LNCaP clone FGC (cell line): ENCODE measurements at regions not wholly inside any gene's neighbourhood (a gene's known extent, or its start where the extent isn't known, plus 50 kb on each side); places are given as distances from the start of the nearest gene placed in this dataset.

Source experiments
- DNase-seq: peaks from one replicate; pipeline ENCODE4 v3.0.0-alpha.2; 2011; ENCODE audit warnings: low read depth
- H3K4me3 ChIP-seq: 2 replicates; pipeline ENCODE4 v1.5.1; 2011; ENCODE audit warnings: mild to moderate bottlenecking, low read depth, low read length, control low read depth
- TF ChIP-seq, protein P1 (sequence below): IDR thresholded peaks from 2 replicates; pipeline ENCODE4 v1.5.1; 2012; ENCODE audit warnings: mild to moderate bottlenecking; ENCODE audit not compliant: control insufficient read depth, insufficient read depth; ENCODE audit errors: extremely low read depth

DNA sequence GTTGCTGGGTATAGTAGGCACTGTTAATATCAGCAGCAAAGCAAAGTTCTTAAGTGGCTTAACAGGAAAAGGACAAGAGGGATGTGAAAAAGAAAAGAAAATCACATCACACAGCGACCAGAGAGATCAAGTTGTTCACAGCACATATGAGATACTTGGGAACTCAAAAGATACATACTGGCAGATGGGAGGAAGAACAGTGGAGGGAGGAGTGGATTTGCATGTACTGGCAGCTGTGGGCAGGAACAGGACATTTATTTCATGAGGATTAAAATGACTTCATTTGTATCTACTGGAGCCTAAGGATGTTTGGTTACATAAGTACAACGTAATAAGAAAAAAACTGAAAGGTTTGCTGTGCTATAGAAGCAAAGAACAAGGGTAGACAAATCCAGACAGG lies 136.5 kb upstream of the IFNG-AS1 start:
- TF ChIP-seq, protein P1, sequence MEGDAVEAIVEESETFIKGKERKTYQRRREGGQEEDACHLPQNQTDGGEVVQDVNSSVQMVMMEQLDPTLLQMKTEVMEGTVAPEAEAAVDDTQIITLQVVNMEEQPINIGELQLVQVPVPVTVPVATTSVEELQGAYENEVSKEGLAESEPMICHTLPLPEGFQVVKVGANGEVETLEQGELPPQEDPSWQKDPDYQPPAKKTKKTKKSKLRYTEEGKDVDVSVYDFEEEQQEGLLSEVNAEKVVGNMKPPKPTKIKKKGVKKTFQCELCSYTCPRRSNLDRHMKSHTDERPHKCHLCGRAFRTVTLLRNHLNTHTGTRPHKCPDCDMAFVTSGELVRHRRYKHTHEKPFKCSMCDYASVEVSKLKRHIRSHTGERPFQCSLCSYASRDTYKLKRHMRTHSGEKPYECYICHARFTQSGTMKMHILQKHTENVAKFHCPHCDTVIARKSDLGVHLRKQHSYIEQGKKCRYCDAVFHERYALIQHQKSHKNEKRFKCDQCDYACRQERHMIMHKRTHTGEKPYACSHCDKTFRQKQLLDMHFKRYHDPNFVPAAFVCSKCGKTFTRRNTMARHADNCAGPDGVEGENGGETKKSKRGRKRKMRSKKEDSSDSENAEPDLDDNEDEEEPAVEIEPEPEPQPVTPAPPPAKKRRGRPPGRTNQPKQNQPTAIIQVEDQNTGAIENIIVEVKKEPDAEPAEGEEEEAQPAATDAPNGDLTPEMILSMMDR: no peak
- H3K4me3 ChIP-seq: no peak overlapping the region
- DNase-seq: no peak

DNA sequence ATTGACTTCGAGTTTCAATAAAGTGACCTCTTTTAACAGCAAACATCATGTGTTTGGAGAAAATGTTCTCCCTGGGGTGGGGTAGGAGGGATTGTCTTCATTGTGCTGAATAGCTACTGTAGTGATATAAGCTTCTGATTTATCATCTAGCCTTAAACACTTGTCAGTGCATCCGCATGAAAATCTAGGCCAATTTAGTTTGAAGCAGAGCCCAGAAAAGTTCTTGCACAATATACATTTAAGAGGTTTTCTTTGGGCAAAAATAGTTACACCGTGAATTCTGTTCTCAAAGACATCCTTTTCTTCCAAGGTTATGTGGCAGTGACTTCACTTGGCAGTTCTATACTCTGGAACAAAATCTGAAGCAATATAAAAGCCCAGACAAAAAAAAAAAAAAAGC lies 136.0 kb upstream of the IFNG-AS1 start:
- TF ChIP-seq, protein P1: no peak
- H3K4me3 ChIP-seq: no peak overlapping the region
- DNase-seq: no peak

DNA sequence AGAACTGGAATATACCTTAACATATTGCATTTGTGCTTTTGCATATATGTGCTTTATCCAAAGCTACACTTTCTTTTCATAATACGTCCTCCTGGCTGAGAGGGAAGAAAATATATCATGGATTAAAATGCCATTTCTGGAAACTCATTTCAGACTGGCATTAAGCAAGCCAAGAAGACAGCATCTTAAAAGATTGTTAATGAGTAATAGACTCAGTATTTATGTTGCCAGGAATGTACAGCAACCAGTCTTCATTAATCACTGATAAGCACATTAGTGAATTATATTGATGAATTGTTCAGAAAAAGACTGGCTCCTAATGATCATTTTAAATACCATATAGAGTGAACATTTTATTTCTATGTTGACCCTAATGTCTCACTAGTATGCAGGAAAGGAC lies 134.9 kb upstream of the IFNG-AS1 start:
- no peak overlapping the region for H3K4me3 ChIP-seq
- TF ChIP-seq, protein P1: no peak
- DNase-seq: no peak

DNA sequence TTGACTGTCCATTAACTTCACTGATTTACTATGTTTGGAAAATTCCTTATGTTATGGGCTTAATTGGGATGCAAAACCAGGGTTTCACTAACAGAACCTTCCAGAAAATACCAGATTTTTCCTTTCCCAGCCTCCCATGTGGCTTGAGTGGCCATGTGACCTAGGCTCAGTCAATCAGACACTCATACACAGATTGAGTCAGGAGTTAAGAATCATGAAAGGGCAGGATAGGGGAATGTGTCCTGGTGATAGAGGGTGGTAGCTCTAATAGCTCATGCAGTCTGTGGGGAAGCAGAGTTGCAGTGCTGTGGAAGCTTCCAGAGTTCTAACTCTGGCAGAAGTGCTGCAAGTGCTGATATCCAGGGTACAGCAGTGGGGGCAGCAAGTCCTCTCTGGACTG lies 134.1 kb upstream of the IFNG-AS1 start:
- TF ChIP-seq, protein P1: no peak
- no peak for DNase-seq
- H3K4me3 ChIP-seq: no peak overlapping the region

DNA sequence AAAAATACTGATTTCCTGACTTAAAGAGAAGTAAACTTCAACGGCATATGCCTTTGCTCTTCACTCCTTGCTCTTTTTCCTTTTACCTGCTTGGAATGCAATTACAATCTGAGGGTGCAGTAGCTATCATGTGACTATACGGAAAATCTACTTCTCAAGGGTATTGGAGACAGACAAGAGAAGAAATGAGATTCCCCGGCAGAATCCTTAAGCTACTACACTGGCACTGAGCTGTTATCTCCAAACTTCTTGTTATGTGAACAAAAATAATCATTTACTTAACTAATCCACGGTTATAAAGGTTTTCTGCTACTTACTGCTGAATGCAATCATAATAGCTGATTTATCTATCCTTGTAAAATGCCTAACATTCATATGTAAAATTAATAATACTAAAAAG lies 118.0 kb upstream of the IFNG-AS1 start:
- no peak overlapping the region for H3K4me3 ChIP-seq
- TF ChIP-seq, protein P1: no peak
- no peak for DNase-seq

DNA sequence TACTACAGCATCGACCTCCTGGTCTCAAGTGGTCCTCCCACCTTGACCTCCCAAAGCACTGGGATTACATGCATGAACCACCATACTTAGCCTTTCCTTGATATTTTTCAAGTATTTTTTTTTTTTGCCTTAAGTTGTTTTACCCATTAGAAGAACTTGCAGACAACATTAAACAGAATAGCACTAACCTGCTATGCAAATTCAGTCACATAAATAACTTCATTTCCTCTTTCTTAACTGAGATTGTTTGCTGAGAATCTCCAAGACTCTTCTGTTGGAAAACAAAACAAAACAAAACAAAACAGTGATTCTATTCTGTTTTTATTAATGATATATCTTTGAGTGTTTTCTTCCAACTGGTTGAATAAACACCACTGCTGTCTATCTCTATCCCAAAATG lies 115.9 kb upstream of the IFNG-AS1 start:
- H3K4me3 ChIP-seq: no peak overlapping the region
- TF ChIP-seq, protein P1: no peak
- no peak for DNase-seq

DNA sequence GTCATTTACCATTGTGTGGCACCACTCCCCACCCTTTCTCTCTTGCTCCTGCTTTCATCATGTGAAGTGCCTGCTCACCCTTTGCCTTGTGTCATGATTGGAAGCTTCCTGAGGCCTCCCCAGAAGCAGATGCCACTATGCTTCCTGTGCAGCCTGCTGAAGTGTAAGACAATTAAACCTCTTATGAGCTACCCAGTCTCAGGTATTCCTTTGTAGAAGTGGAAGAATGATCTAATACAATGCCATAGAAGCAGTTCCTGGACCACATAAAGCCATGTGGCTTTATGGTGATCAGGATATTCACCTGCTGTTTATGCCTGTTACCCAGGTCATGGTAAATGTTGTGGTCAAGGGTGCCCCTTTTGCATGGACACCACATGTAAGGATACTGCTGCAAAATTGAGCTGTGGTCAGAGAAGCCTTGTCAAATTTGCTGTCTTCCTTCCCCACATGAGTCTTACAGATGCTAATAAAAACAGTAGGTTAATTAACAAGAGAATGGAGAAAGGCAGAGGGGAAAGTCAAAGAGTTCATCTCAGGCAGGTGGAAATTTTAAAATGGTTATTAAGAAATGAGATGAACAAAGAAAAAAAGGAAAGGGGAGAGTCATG lies 112.8 kb upstream of the IFNG-AS1 start:
- TF ChIP-seq, protein P1: no peak
- DNase-seq: no peak
- no peak overlapping the region for H3K4me3 ChIP-seq
